HepG2 (cell line): ENCODE measurements at regions not wholly inside any gene's neighbourhood (a gene's known extent, or its start where the extent isn't known, plus 50 kb on each side); places are given as distances from the start of the nearest gene placed in this dataset.

Experiments used
- ARHGAP35 ChIP-seq: sonication (generic); formaldehyde crosslinking; IDR thresholded peaks from 2 replicates; pipeline ENCODE4 v1.9.0; 2022; ENCODE audit warnings: mild to moderate bottlenecking, inconsistent platforms, moderate library complexity, missing genetic modification reagents, borderline replicate concordance
- ELF3 ChIP-seq: IDR thresholded peaks from 2 replicates; pipeline ENCODE4 v1.6.1; 2016; ENCODE audit warnings: missing genetic modification reagents, missing compliant biosample characterization
- HES4 ChIP-seq: sonication (generic); formaldehyde crosslinking; IDR thresholded peaks from 2 replicates; pipeline ENCODE4 v1.9.0; 2021; ENCODE audit warnings: mild to moderate bottlenecking, missing genetic modification reagents, borderline replicate concordance
- LRRFIP1 ChIP-seq: sonication (generic); formaldehyde crosslinking; conservative IDR thresholded peaks from 2 replicates; pipeline ENCODE4 v1.4.0; 2020; ENCODE audit warnings: missing genetic modification reagents
- MNT ChIP-seq: fragments of 450-650 bp; IDR thresholded peaks from 2 replicates; pipeline ENCODE4 v1.6.1; 2016
- PCBP2 ChIP-seq: fragments of 200-400 bp; formaldehyde crosslinking; optimal IDR thresholded peaks from 2 replicates; pipeline ENCODE3; 2018; ENCODE audit warnings: low read length, low read depth; ENCODE audit not compliant: poor library complexity, severe bottlenecking
- TSC22D2 ChIP-seq: sonication (generic); formaldehyde crosslinking; IDR thresholded peaks from 2 replicates; pipeline ENCODE4 v1.5.1; 2020; ENCODE audit warnings: missing genetic modification reagents, mild to moderate bottlenecking, borderline replicate concordance
- USF2 ChIP-seq, 2 experiments: sonication (generic) in 1 of 2; formaldehyde crosslinking in 1 of 2; IDR thresholded peaks; 2 replicates each; pipeline versions ENCODE4 v1.5.1 to v1.6.1; 2011 to 2020; ENCODE audit warnings: borderline replicate concordance in 1 of 2, low read depth in 1 of 2, low read length in 1 of 2, mild to moderate bottlenecking in 1 of 2, missing genetic modification reagents in 1 of 2, moderate library complexity in 1 of 2
- ZMYM3 ChIP-seq: sonication (generic); formaldehyde crosslinking; IDR thresholded peaks from 2 replicates; pipeline ENCODE4 v1.5.1; 2020; ENCODE audit warnings: mild to moderate bottlenecking, missing genetic modification reagents
- ZNF326 ChIP-seq: sonication (generic); formaldehyde crosslinking; IDR thresholded peaks from 2 replicates; pipeline ENCODE4 v1.4.0; 2020; ENCODE audit warnings: missing genetic modification reagents, borderline replicate concordance
- ZNF543 ChIP-seq: sonication (generic); formaldehyde crosslinking; IDR thresholded peaks from 2 replicates; pipeline ENCODE4 v1.4.0; 2020; ENCODE audit warnings: mild to moderate bottlenecking, missing genetic modification reagents
- ZNF570 ChIP-seq: sonication (generic); formaldehyde crosslinking; IDR thresholded peaks from 2 replicates; pipeline ENCODE4 v1.4.0; 2020; ENCODE audit warnings: mild to moderate bottlenecking, missing genetic modification reagents, borderline replicate concordance
- ZNF598 ChIP-seq: sonication (generic); formaldehyde crosslinking; IDR thresholded peaks from 2 replicates; pipeline ENCODE4 v1.5.1; 2020; ENCODE audit warnings: mild to moderate bottlenecking, missing genetic modification reagents, borderline replicate concordance
- ZSCAN5A ChIP-seq: sonication (generic); formaldehyde crosslinking; IDR thresholded peaks from 2 replicates; pipeline ENCODE4 v1.8.0; 2022; ENCODE audit warnings: mild to moderate bottlenecking, missing genetic modification reagents, borderline replicate concordance
- TF ChIP-seq, protein P1 (sequence below): IDR thresholded peaks from 2 replicates; pipeline ENCODE4 v1.6.1; 2016; ENCODE audit warnings: missing compliant biosample characterization, missing genetic modification reagents, borderline replicate concordance
- TF ChIP-seq, protein P2 (sequence below): IDR thresholded peaks from 2 replicates; pipeline ENCODE4 v1.6.1; 2016
- TF ChIP-seq, protein P3 (sequence below): sonication (generic); formaldehyde crosslinking; IDR thresholded peaks from 2 replicates; pipeline ENCODE4 v1.8.1; 2023; ENCODE audit warnings: mild to moderate bottlenecking, moderate library complexity, missing genetic modification reagents

- TF ChIP-seq, protein P1, sequence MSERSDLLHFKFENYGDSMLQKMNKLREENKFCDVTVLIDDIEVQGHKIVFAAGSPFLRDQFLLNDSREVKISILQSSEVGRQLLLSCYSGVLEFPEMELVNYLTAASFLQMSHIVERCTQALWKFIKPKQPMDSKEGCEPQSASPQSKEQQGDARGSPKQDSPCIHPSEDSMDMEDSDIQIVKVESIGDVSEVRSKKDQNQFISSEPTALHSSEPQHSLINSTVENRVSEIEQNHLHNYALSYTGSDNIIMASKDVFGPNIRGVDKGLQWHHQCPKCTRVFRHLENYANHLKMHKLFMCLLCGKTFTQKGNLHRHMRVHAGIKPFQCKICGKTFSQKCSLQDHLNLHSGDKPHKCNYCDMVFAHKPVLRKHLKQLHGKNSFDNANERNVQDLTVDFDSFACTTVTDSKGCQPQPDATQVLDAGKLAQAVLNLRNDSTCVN (CRISPR knock-in tag): no peak
- TF ChIP-seq ELF3 (CRISPR knock-in tag) (peak; percentile 42; the same call in 1 of the 2 replicates), ZNF326 (no peak), HES4 (CRISPR knock-in tag) (no peak), ZNF570 (no peak), PCBP2 (no peak), USF2 (IDR thresholded peaks at IDR 0.05; ENCODE audit: low read depth, low read length) (no peak), USF2 (CRISPR knock-in tag; IDR thresholded peaks at IDR 0.05; ENCODE audit: borderline replicate concordance) (no peak), ZMYM3 (no peak), ZSCAN5A (CRISPR knock-in tag) (no peak), ZNF598 (CRISPR knock-in tag) (no peak), MNT (no peak), ZNF543 (no peak), ARHGAP35 (CRISPR knock-in tag) (no peak), TSC22D2 (CRISPR knock-in tag) (no peak), LRRFIP1 (CRISPR knock-in tag) (no peak)
- TF ChIP-seq, protein P2, sequence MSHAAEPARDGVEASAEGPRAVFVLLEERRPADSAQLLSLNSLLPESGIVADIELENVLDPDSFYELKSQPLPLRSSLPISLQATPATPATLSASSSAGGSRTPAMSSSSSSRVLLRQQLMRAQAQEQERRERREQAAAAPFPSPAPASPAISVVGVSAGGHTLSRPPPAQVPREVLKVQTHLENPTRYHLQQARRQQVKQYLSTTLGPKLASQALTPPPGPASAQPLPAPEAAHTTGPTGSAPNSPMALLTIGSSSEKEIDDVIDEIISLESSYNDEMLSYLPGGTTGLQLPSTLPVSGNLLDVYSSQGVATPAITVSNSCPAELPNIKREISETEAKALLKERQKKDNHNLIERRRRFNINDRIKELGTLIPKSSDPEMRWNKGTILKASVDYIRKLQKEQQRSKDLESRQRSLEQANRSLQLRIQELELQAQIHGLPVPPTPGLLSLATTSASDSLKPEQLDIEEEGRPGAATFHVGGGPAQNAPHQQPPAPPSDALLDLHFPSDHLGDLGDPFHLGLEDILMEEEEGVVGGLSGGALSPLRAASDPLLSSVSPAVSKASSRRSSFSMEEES (CRISPR knock-in tag): peak; percentile 18; the same call in 1 of the 2 replicates
- TF ChIP-seq, protein P3, sequence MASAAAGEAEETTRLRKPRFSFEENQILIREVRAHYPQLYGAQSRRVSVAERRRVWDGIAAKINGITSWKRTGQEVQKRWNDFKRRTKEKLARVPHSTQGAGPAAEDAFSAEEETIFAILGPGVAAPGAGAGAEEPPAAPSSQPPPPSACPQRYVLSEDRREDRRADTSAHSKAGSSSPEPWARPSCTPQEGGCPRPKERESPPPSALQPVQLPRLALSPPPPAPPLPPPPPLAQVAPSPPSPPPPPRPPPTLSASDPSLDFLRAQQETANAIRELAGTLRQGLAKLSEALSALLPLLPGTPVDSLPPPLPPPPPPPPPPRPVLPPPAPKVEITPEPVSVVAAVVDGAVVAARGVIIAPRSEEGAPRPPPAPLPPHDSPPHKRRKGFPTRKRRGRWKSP: no peak
These were observed 61.0 kb upstream of the SLC44A3 start (continued) for GRCh38 chr1:94759188-94759587.
